SK-N-SH (cell line): ENCODE measurements at regions not wholly inside any gene's neighbourhood (a gene's known extent, or its start where the extent isn't known, plus 50 kb on each side); places are given as distances from the start of the nearest gene placed in this dataset.

Experiments
- CTCF ChIA-PET: fragments of 300-600, 350-600 bp; formaldehyde crosslinking; extraction: SDS; loops from one replicate; lab custom pipeline; 2021; lab: Yijun Ruan, JAX
- POLR2A ChIA-PET: fragments of 350-600 bp; sonication (Branson Sonifier 250); formaldehyde crosslinking; extraction: SDS; loops from one replicate; lab custom pipeline; 2020; ENCODE audit warnings: antibody characterized with exemption, inconsistent platforms; lab: Yijun Ruan, JAX
- DNase-seq: peaks from one replicate; pipeline ENCODE4 v3.0.0; 2012
- H2AFZ ChIP-seq: fragments of 200-600 bp; sonication (generic); 2 replicates; pipeline ENCODE4 v1.8.1; 2016; ENCODE audit warnings: antibody characterized with exemption, mild to moderate bottlenecking, low read depth
- H3F3A ChIP-seq: fragments of 200-600 bp; sonication (generic); replicated peaks from 2 replicates; pipeline ENCODE3; 2016; ENCODE audit warnings: antibody characterized with exemption, mild to moderate bottlenecking; ENCODE audit not compliant: insufficient read depth
- H3K27ac ChIP-seq, 2 experiments: fragments of 200-500 bp in 1 of 2; fragments of 200-600 bp in 1 of 2; sonication (Bioruptor generic) in 1 of 2; sonication (generic), shearing (Covaris generic) in 1 of 2; 2 replicates each; pipeline versions ENCODE4 v1.5.1 to v1.6.1; 2014 to 2016; ENCODE audit warnings: low read depth in 2 of 2, inconsistent platforms in 1 of 2, low read length in 1 of 2, mild to moderate bottlenecking in 1 of 2, mixed read lengths in 1 of 2
- H3K27me3 ChIP-seq: fragments of 200-600 bp; sonication (generic), shearing (Covaris generic); 2 replicates; pipeline ENCODE4 v1.6.1; 2016; ENCODE audit warnings: mixed run types; ENCODE audit not compliant: insufficient read depth
- H3K36me3 ChIP-seq, 2 experiments: fragments of 200-500 bp in 1 of 2; fragments of 200-600 bp in 1 of 2; sonication (Bioruptor generic) in 1 of 2; sonication (generic) in 1 of 2; replicated peaks in 1 of 2; 2 replicates each; pipeline versions ENCODE3 to v1.5.1; 2014 to 2016; ENCODE audit warnings: low read length in 1 of 2, mild to moderate bottlenecking in 1 of 2; ENCODE audit not compliant: insufficient read depth in 2 of 2, control insufficient read depth in 1 of 2
- H3K4me1 ChIP-seq, 2 experiments: fragments of 200-500 bp in 1 of 2; fragments of 200-600 bp in 1 of 2; sonication (Bioruptor generic) in 1 of 2; sonication (generic), shearing (Covaris generic) in 1 of 2; 2 replicates each; pipeline versions ENCODE4 v1.5.1 to v1.6.1; 2014 to 2016; ENCODE audit warnings: low read depth in 1 of 2, low read length in 1 of 2, mixed run types in 1 of 2; ENCODE audit not compliant: insufficient read depth in 2 of 2, control insufficient read depth in 1 of 2
- H3K4me2 ChIP-seq: fragments of 200-600 bp; sonication (generic), shearing (Covaris generic); 2 replicates; pipeline ENCODE4 v1.6.1; 2017; ENCODE audit warnings: mixed run types
- H3K4me3 ChIP-seq, 2 experiments: fragments of 200-500 bp in 1 of 2; fragments of 200-600 bp in 1 of 2; sonication (Bioruptor generic) in 1 of 2; sonication (generic), shearing (Covaris generic) in 1 of 2; 2 replicates each; pipeline versions ENCODE4 v1.5.1 to v1.8.1; 2014 to 2016; ENCODE audit warnings: low read depth in 2 of 2, inconsistent platforms in 1 of 2, low read length in 1 of 2, mild to moderate bottlenecking in 1 of 2, mixed read lengths in 1 of 2, moderate library complexity in 1 of 2
- H3K79me2 ChIP-seq: fragments of 200-600 bp; sonication (generic); 2 replicates; pipeline ENCODE4 v1.8.1; 2017; ENCODE audit warnings: mild to moderate bottlenecking; ENCODE audit not compliant: insufficient read depth
- H3K9ac ChIP-seq: fragments of 200-600 bp; sonication (generic); 2 replicates; pipeline ENCODE4 v1.6.1; 2017; ENCODE audit warnings: mixed run types
- H3K9me2 ChIP-seq: fragments of 200-600 bp; sonication (generic); 2 replicates; pipeline ENCODE4 v1.6.1; 2017; ENCODE audit warnings: mixed run types
- H3K9me3 ChIP-seq: fragments of 200-600 bp; sonication (generic); 2 replicates; pipeline ENCODE4 v1.6.1; 2017; ENCODE audit warnings: mixed run types, mild to moderate bottlenecking, moderate library complexity
- H4K20me1 ChIP-seq: fragments of 200-600 bp; sonication (generic); 2 replicates; pipeline ENCODE4 v1.6.1; 2017; ENCODE audit warnings: mild to moderate bottlenecking, mixed run types; ENCODE audit not compliant: insufficient read depth
- CHD2 ChIP-seq: fragments of 150-350 bp; IDR thresholded peaks from 2 replicates; pipeline ENCODE4 v1.6.1; 2018; ENCODE audit warnings: low read length; ENCODE audit not compliant: partially characterized antibody
- CTCF ChIP-seq: fragments of 200-600 bp; sonication (generic); IDR thresholded peaks from 2 replicates; pipeline ENCODE4 v1.6.1; 2017; ENCODE audit warnings: antibody characterized with exemption, mild to moderate bottlenecking, moderate library complexity
- ELF1 ChIP-seq: IDR thresholded peaks from 2 replicates; pipeline ENCODE4 v1.4.0; 2012
- EP300 ChIP-seq, 2 experiments: IDR thresholded peaks; 2 replicates each; pipeline versions ENCODE4 v1.4.0 to v1.6.1; 2012; ENCODE audit warnings: borderline replicate concordance in 1 of 2, low read depth in 1 of 2, low read length in 1 of 2
- FOSL2 ChIP-seq: IDR thresholded peaks from 2 replicates; pipeline ENCODE4 v1.4.0; 2012; ENCODE audit warnings: low read depth, mild to moderate bottlenecking, moderate library complexity, borderline replicate concordance
- FOXJ3 ChIP-seq: sonication (generic); formaldehyde crosslinking; IDR thresholded peaks from 2 replicates; pipeline ENCODE4 v1.5.1; 2020; ENCODE audit warnings: mild to moderate bottlenecking, missing genetic modification reagents
- FOXM1 ChIP-seq: IDR thresholded peaks from 2 replicates; pipeline ENCODE4 v1.4.0; 2012; ENCODE audit warnings: low read depth, mild to moderate bottlenecking
- GATA2 ChIP-seq: sonication (generic); formaldehyde crosslinking; IDR thresholded peaks from 2 replicates; pipeline ENCODE4 v1.5.0; 2020; ENCODE audit warnings: mild to moderate bottlenecking, missing genetic modification reagents
- IRF3 ChIP-seq: fragments of 150-350 bp; IDR thresholded peaks from 2 replicates; pipeline ENCODE4 v1.6.1; 2016; ENCODE audit warnings: mild to moderate bottlenecking, low read depth, low read length
- JUND ChIP-seq: IDR thresholded peaks from 2 replicates; pipeline ENCODE4 v1.4.0; 2012
- MEF2A ChIP-seq: IDR thresholded peaks from 2 replicates; pipeline ENCODE4 v1.4.0; 2012; ENCODE audit warnings: low read depth, borderline replicate concordance
- MXI1 ChIP-seq: IDR thresholded peaks from 2 replicates; pipeline ENCODE4 v1.6.1; 2012; ENCODE audit warnings: mild to moderate bottlenecking, low read depth, low read length, improper control_type of control experiment
- NFIC ChIP-seq: IDR thresholded peaks from 2 replicates; pipeline ENCODE4 v1.4.0; 2012; ENCODE audit warnings: borderline replicate concordance
- PBX3 ChIP-seq: IDR thresholded peaks from 2 replicates; pipeline ENCODE4; 2012
- RAD21 ChIP-seq: IDR thresholded peaks from 2 replicates; pipeline ENCODE4 v1.6.1; 2012; ENCODE audit warnings: mild to moderate bottlenecking, low read length
- RCOR1 ChIP-seq: fragments of 150-350 bp; IDR thresholded peaks from 2 replicates; pipeline ENCODE4 v1.6.1; 2017; ENCODE audit warnings: antibody characterized with exemption, low read length
- SIN3A ChIP-seq: IDR thresholded peaks from 2 replicates; pipeline ENCODE4 v1.6.1; 2012; ENCODE audit warnings: low read depth, mild to moderate bottlenecking, low read length, moderate library complexity, borderline replicate concordance
- SMC3 ChIP-seq: IDR thresholded peaks from 2 replicates; pipeline ENCODE4 v1.6.1; 2012; ENCODE audit warnings: low read depth, low read length, improper control_type of control experiment
- TAF1 ChIP-seq: IDR thresholded peaks from 2 replicates; pipeline ENCODE4 v1.6.1; 2012; ENCODE audit warnings: low read depth, mild to moderate bottlenecking, low read length, moderate library complexity, borderline replicate concordance
- TCF12 ChIP-seq: IDR thresholded peaks from 2 replicates; pipeline ENCODE4 v1.4.0; 2012
- TEAD4 ChIP-seq: IDR thresholded peaks from 2 replicates; pipeline ENCODE4 v1.4.0; 2012; ENCODE audit warnings: mild to moderate bottlenecking, borderline replicate concordance; ENCODE audit not compliant: insufficient read depth
- ZBTB33 ChIP-seq: IDR thresholded peaks from 2 replicates; pipeline ENCODE4 v1.4.0; 2012; ENCODE audit warnings: low read depth, borderline replicate concordance
- WGBS: methylation state at CpG from one replicate; pipeline ENCODE4 v1.1.6; 2017; ENCODE audit warnings: low lambda C conversion rate; 5-methylcytosine and 5-hydroxymethylcytosine counted together
- TF ChIP-seq, protein P1 (sequence below): IDR thresholded peaks from 2 replicates; pipeline ENCODE4 v1.4.0; 2012; ENCODE audit warnings: low read depth

DNA sequence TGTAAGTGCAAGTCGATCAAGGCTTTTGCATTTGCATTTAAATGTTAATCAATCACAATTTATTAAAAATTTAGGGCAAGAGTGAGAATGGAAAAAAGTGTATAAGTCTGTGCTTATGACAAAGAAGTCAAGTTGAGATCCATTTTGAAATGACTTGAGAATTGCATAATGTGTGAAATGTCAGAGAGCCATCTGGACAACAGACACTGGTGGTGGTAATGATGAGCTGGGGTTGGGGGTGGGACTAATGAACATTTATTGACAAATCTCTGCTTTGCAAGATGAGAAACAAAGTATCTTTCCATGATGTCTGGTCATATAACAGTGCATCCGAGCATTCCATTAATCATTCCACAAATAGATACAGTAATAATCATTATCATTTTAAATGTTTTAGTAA is 89.4 kb upstream of the ZBTB20 start (continued):
- TF ChIP-seq CTCF = no peak
- TF ChIP-seq TCF12 = no peak
- TF ChIP-seq RAD21 = no peak
- TF ChIP-seq JUND = no peak
- TF ChIP-seq ELF1 = no peak
- no peak for TF ChIP-seq RCOR1
- no peak for TF ChIP-seq MEF2A
- TF ChIP-seq, all 33 proteins: peak for 0

DNA sequence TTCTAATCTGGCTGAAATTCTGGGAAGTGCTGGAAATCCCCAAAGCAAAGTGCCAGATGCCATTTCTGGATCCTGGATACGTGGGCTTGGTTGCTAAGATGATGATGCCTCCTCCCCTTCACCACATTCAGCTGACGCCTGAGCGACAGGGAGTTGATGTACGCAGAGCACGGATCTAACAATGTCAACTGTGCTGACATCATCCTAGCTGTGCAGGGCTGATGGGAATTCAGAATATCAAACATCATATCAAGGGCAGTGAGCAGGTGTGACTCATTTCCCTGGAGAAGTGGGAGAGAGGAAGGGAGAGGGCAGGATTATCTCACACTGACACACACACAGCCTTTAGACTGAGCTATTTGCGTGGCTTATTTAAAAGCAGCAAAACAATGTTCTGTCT is 92.6 kb upstream of the ZBTB20 start:
- H3K27me3 ChIP-seq = no peaks in the 10 kb centered on the region
- WGBS = 3% methylated on average over 6 of the region's 6 CpGs
- POLR2A ChIA-PET = interaction anchor here (0.6 to 0.7 kb wide), 2 partner anchors 21 to 230 kb away, joined by 3 read pairs; no protein-coding TSS in a partner anchor
- peak overlapping the region; percentile 67 to 96 for H3K27ac ChIP-seq
- no peaks in the 10 kb centered on the region for H3K79me2 ChIP-seq
- no peaks in the 10 kb centered on the region for H3K9me3 ChIP-seq
- H3K4me1 ChIP-seq = peaks cover 6 to 12% of the 10 kb centered on the region in 2 experiments; a peak in 3 of 4 replicates
- peak overlapping the region; percentile 65; the same call in 1 of the 2 replicates for H3K9ac ChIP-seq
- H3K4me3 ChIP-seq = no peak overlapping the region; a peak in 1 of 4 replicates
- H3F3A ChIP-seq = peaks cover 22% of the 10 kb centered on the region
- 0 out of 2 replicates have a peak overlapping the region, but pooled peaks have one; percentile 33 for H2AFZ ChIP-seq
- CTCF ChIA-PET = interaction anchor here (0.8 to 1.0 kb wide), 2 partner anchors 21 to 454 kb away, joined by 3 to 5 read pairs; no protein-coding TSS in a partner anchor
- H3K9me2 ChIP-seq = no peaks in the 10 kb centered on the region
- peak; percentile 54 for DNase-seq
- peak overlapping the region; percentile 30; the same call in 1 of the 2 replicates for H3K4me2 ChIP-seq
- no peaks in the 10 kb centered on the region for H3K36me3 ChIP-seq
- H4K20me1 ChIP-seq = no peaks in the 10 kb centered on the region
- TF ChIP-seq CTCF (no peak), JUND (peak; percentile 96), ELF1 (no peak), SIN3A (0 out of 2 replicates have a peak, but pooled peaks have one; percentile 44), FOSL2 (peak; percentile 97), GATA2 (CRISPR knock-in tag) (peak; percentile 78), SMC3 (no peak), TEAD4 (peak; percentile 68; the same call in 1 of the 2 replicates), FOXJ3 (CRISPR knock-in tag) (0 out of 2 replicates have a peak, but pooled peaks have one; percentile 15), MXI1 (peak; percentile 18; the same call in 1 of the 2 replicates), CHD2 (peak; percentile 40), NFIC (peak; percentile 66), ZBTB33 (0 out of 2 replicates have a peak, but pooled peaks have one; percentile 48), TCF12 (peak; percentile 89), RAD21 (no peak), FOXM1 (0 out of 2 replicates have a peak, but pooled peaks have one; percentile 53), EP300 (IDR thresholded peaks at IDR 0.05; ENCODE audit: borderline replicate concordance in 1 of 2, low read depth in 1 of 2, low read length in 1 of 2) (peak; percentile 31 to 92; a peak in 3 of 4 replicates), TAF1 (peak; percentile 69; the same call in 1 of the 2 replicates), IRF3 (no peak), PBX3 (peak; percentile 94)
- TF ChIP-seq, protein P1, sequence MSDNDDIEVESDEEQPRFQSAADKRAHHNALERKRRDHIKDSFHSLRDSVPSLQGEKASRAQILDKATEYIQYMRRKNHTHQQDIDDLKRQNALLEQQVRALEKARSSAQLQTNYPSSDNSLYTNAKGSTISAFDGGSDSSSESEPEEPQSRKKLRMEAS = peak; percentile 81
